Esophagus squamous epithelium (tissue), 5 donors: ENCODE measurements at regions not wholly inside any gene's neighbourhood (a gene's known extent, or its start where the extent isn't known, plus 50 kb on each side); places are given as distances from the start of the nearest gene placed in this dataset.

Experiments
- DNase-seq: peaks from one replicate; lab custom pipeline; 2025; lab: John Stamatoyannopoulos, UW
- H3K27ac ChIP-seq, 4 donors: fragments of 200-600 bp; sonication (generic); one replicate each; pipeline ENCODE4 v1.5.1; 2016 to 2019; ENCODE audit warnings: mild to moderate bottlenecking in 1 of 4
- H3K27me3 ChIP-seq, 4 donors: fragments of 200-600 bp; sonication (generic); 1 replicate in 3 of 4; 2 replicates in 1 of 4; pipeline versions ENCODE4 v1.5.1 to v1.6.0; 2017 to 2021; ENCODE audit warnings: antibody characterized with exemption in 1 of 4
- H3K36me3 ChIP-seq, 3 donors: fragments of 200-600 bp; sonication (generic); one replicate each; pipeline ENCODE4 v1.5.1; 2016 to 2019
- H3K4me1 ChIP-seq, 3 donors: fragments of 200-600 bp; sonication (generic); one replicate each; pipeline ENCODE4 v1.5.1; 2017 to 2019
- H3K4me3 ChIP-seq, 4 donors: fragments of 200-600 bp; sonication (generic); 1 replicate in 3 of 4; 2 replicates in 1 of 4; pipeline ENCODE4 v1.5.1; 2016 to 2019; ENCODE audit warnings: mild to moderate bottlenecking in 2 of 4, moderate library complexity in 1 of 4
- H3K9me3 ChIP-seq, 3 donors: fragments of 200-600 bp; sonication (generic); one replicate each; pipeline ENCODE4 v1.5.1; 2016 to 2019
- CTCF ChIP-seq, 6 experiments: fragments of 450-650 bp in 4 of 6; fragments of 200-600 bp in 2 of 6; sonication (generic) in 2 of 6; IDR thresholded peaks; one replicate each; pipeline ENCODE4 v1.5.1; 2016 to 2019; ENCODE audit warnings: antibody characterized with exemption in 6 of 6, mild to moderate bottlenecking in 4 of 6, moderate library complexity in 4 of 6
- POLR2A ChIP-seq, 4 donors: fragments of 450-650 bp; IDR thresholded peaks; one replicate each; pipeline ENCODE4 v1.6.1; 2017; ENCODE audit warnings: antibody characterized with exemption in 4 of 4, mild to moderate bottlenecking in 4 of 4, moderate library complexity in 3 of 4
- WGBS, 2 donors: methylation state at CpG; one replicate each; pipeline ENCODE4 v1.1.5; 2018; 5-methylcytosine and 5-hydroxymethylcytosine counted together
- intact Hi-C: fragments of 100-400 bp; cut with DNase I; formaldehyde crosslinking; loops from one replicate; pipeline ENCODE4 v1.15.0; 2022
- donor health status: DM: yes; HTN: yes; CAD: no.

DNA sequence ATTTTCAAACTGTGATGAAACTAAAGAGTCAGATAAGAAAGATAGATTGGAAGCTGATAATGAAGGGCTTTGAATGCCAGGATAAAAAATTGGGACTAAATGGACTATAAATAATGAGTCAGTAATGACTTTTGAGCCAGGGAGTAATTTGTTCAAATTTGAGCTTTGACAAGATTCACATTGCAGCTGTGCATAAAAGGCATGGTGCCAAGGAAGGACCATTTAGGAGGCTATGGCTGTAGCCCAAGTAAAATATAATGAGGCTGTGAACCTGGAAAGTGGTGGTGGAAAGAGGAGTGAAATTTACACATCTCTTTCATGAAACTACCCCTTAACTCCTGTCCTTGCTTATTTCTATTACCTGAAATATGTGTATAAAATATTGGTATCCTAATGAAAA is 218.5 kb downstream of the SLC6A15 start:
- Histone ChIP-seq H3K4me1 (no peaks in the 10 kb centered on the region), H3K27ac (no peak overlapping the region), H3K9me3 (no peaks in the 10 kb centered on the region), H3K36me3 (no peaks in the 10 kb centered on the region), H3K4me3 (no peak overlapping the region), H3K27me3 (no peaks in the 10 kb centered on the region)
- intact Hi-C loops, result no loop called here
- TF ChIP-seq CTCF (IDR thresholded peaks at IDR 0.05) (no peak), POLR2A (IDR thresholded peaks at IDR 0.05) (no peak)
- no peak for DNase-seq

GRCh38 chr12:84692071-84692470 is 220.5 kb downstream of the SLC6A15 start:
- no peak for DNase-seq
- Histone ChIP-seq H3K27ac (no peak overlapping the region), H3K27me3 (no peaks in the 10 kb centered on the region), H3K4me3 (no peak overlapping the region), H3K36me3 (no peaks in the 10 kb centered on the region), H3K4me1 (no peaks in the 10 kb centered on the region), H3K9me3 (no peaks in the 10 kb centered on the region)
- intact Hi-C loops, result no loop called here
- TF ChIP-seq CTCF (IDR thresholded peaks at IDR 0.05) (no peak), POLR2A (IDR thresholded peaks at IDR 0.05) (no peak)

GRCh38 chr12:84691266-84691665 is 221.3 kb downstream of the SLC6A15 start:
- intact Hi-C loops, result no loop called here
- no peaks in the 10 kb centered on the region for H3K9me3 ChIP-seq
- H3K36me3 ChIP-seq, result no peaks in the 10 kb centered on the region
- TF ChIP-seq CTCF (IDR thresholded peaks at IDR 0.05), result no peak
- TF ChIP-seq POLR2A (IDR thresholded peaks at IDR 0.05), result no peak
- no peak for DNase-seq
- WGBS, 2 donors, result 17 to 46% methylated on average over 1 of the region's 1 CpG
- H3K4me1 ChIP-seq, result no peaks in the 10 kb centered on the region
- no peak overlapping the region for H3K4me3 ChIP-seq
- no peak overlapping the region for H3K27ac ChIP-seq
- no peaks in the 10 kb centered on the region for H3K27me3 ChIP-seq

- H3K9me3 ChIP-seq, result no peaks in the 10 kb centered on the region
- WGBS, 2 donors, result 55 to 72% methylated on average over 8 of the region's 9 CpGs
- no peaks in the 10 kb centered on the region for H3K4me1 ChIP-seq
- no peak overlapping the region for H3K4me3 ChIP-seq
- no peak for TF ChIP-seq CTCF (IDR thresholded peaks at IDR 0.05)
- TF ChIP-seq POLR2A (IDR thresholded peaks at IDR 0.05), result no peak
- DNase-seq, result no peak
- intact Hi-C loops, result no loop called here
- H3K36me3 ChIP-seq, result no peaks in the 10 kb centered on the region
- H3K27me3 ChIP-seq, result no peaks in the 10 kb centered on the region
- H3K27ac ChIP-seq, result no peak overlapping the region
Measured at GRCh38 chr12:84689638-84690037, 223.0 kb downstream of the SLC6A15 start.

DNA sequence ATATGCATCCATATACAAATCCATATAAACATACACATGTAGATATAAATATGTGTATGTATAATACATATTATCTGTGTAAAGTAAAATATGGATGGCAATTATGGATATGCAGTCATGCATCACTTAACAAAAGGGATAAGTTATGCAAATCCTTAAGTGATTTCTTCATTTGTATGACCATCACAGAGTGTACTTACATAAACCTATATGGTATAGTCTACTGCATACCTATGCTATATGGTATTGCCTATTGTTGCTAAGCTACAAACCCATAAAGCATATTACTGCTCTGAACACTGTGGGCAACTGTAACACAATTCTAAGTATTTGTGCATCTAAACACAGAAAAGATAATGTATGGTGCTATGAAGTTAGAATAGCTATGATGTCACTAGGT is 227.2 kb downstream of the SLC6A15 start:
- intact Hi-C loops, result no loop called here
- DNase-seq, result no peak
- TF ChIP-seq POLR2A (IDR thresholded peaks at IDR 0.05) (no peak), CTCF (IDR thresholded peaks at IDR 0.05) (no peak)
- H3K27ac ChIP-seq, result no peak overlapping the region
- H3K36me3 ChIP-seq, result no peaks in the 10 kb centered on the region
- no peaks in the 10 kb centered on the region for H3K27me3 ChIP-seq
- no peak overlapping the region for H3K4me3 ChIP-seq
- no peaks in the 10 kb centered on the region for H3K4me1 ChIP-seq
- no peaks in the 10 kb centered on the region for H3K9me3 ChIP-seq
